ENCODE measurements at regions not wholly inside any gene's neighbourhood (a gene's known extent, or its start where the extent isn't known, plus 50 kb on each side); places are given as distances from the start of the nearest gene placed in this dataset.
"Not testable (repeated sequence)": the region's sequence is repeated elsewhere in the genome, so short reads cannot be mapped to it uniquely, and the experiment has no call there.

GRCh38 chr3:15907403-15907802 lies 109.6 kb upstream of the ANKRD28 start:
- DNase-seq (ENCODE audit: low read depth, low spot score); H4K20me1 ChIP-seq (ENCODE audit: control insufficient read depth, insufficient read depth); H3K4me3 ChIP-seq; FAIRE-seq; H3K4me1 ChIP-seq (ENCODE audit: control insufficient read depth, insufficient read depth, low read length); in situ Hi-C loops (cut with MboI); ATAC-seq; H2AFZ ChIP-seq (ENCODE audit: control insufficient read depth, low read depth, low read length); H3K36me3 ChIP-seq (ENCODE audit: control insufficient read depth in 2 of 2, insufficient read depth in 2 of 2, low read length in 1 of 2); RAD21 ChIA-PET (ENCODE audit: unreplicated experiment); CTCF ChIA-PET; H3K79me2 ChIP-seq (ENCODE audit: control insufficient read depth, insufficient read depth, low read length); intact Hi-C loops (cut with micrococcal nuclease; ENCODE audit: unreplicated experiment); BruUV-seq (replicated peaks); H3K27ac ChIP-seq (ENCODE audit: control insufficient read depth, insufficient read depth); POLR2A ChIA-PET; H3K4me2 ChIP-seq (ENCODE audit: control insufficient read depth, insufficient read depth); H3K27me3 ChIP-seq (replicated peaks in 1 of 2; ENCODE audit: control insufficient read depth in 2 of 2, insufficient read depth in 2 of 2, low read length in 1 of 2); H3K9ac ChIP-seq (ENCODE audit: control insufficient read depth, insufficient read depth, low read length); H3K9me3 ChIP-seq (replicated peaks; ENCODE audit: control insufficient read depth, insufficient read depth, low read length): not testable (repeated sequence)
- WGBS (ENCODE audit: insufficient coverage, insufficient replicate concordance, low lambda C conversion rate, missing lambda C conversion rate) = 68% methylated on average over 5 of the region's 5 CpGs
- SMC1A ChIA-PET (ENCODE audit: uncharacterized antibody, unreplicated experiment) = interaction anchor here (1.1 kb wide), 1 partner anchor 85 kb away, joined by 3 read pairs; no protein-coding TSS in a partner anchor

- Histone ChIP-seq H3K27ac (ENCODE audit: control insufficient read depth, insufficient read depth) (no peak overlapping the region), H3K27me3 (replicated peaks in 1 of 2; ENCODE audit: control insufficient read depth in 2 of 2, insufficient read depth in 2 of 2, low read length in 1 of 2) (no peaks in the 10 kb centered on the region; a peak in 1 of 4 replicates), H4K20me1 (ENCODE audit: control insufficient read depth, insufficient read depth) (no peaks in the 10 kb centered on the region), H3K4me3 (no peak overlapping the region), H3K36me3 (ENCODE audit: control insufficient read depth in 2 of 2, insufficient read depth in 2 of 2, low read length in 1 of 2) (no peaks in the 10 kb centered on the region), H2AFZ (ENCODE audit: control insufficient read depth, low read depth, low read length) (no peak overlapping the region), H3K4me1 (ENCODE audit: control insufficient read depth, insufficient read depth, low read length) (no peaks in the 10 kb centered on the region), H3K4me2 (ENCODE audit: control insufficient read depth, insufficient read depth) (no peak overlapping the region), H3K9ac (ENCODE audit: control insufficient read depth, insufficient read depth, low read length) (no peak overlapping the region), H3K79me2 (ENCODE audit: control insufficient read depth, insufficient read depth, low read length) (no peaks in the 10 kb centered on the region), H3K9me3 (replicated peaks; ENCODE audit: control insufficient read depth, insufficient read depth, low read length) (no peaks in the 10 kb centered on the region)
- CTCF ChIA-PET = no interaction called here
- FAIRE-seq = no peak
- WGBS (ENCODE audit: insufficient coverage, insufficient replicate concordance, low lambda C conversion rate, missing lambda C conversion rate) = 40% methylated on average over 5 of the region's 5 CpGs
- POLR2A ChIA-PET = no interaction called here
- in situ Hi-C loops (cut with MboI) = no loop called here
- RAD21 ChIA-PET (ENCODE audit: unreplicated experiment) = no interaction called here
- no peak for ATAC-seq
- SMC1A ChIA-PET (ENCODE audit: uncharacterized antibody, unreplicated experiment) = no interaction called here
- DNase-seq (ENCODE audit: low read depth, low spot score) = no peak
- intact Hi-C loops (cut with micrococcal nuclease; ENCODE audit: unreplicated experiment) = no loop called here
- no TSS peak for BruUV-seq (replicated peaks)
- TF ChIP-seq NBN (IDR thresholded peaks at IDR 0.05) = no peak
- TF ChIP-seq ETV6 (conservative IDR thresholded peaks at IDR 0.05 in 1 of 2, IDR thresholded peaks at IDR 0.05 in 1 of 2; ENCODE audit: borderline replicate concordance in 1 of 2, low read depth in 1 of 2) = no peak
- TF ChIP-seq IKZF1 (conservative IDR thresholded peaks at IDR 0.05) = no peak
- no peak for TF ChIP-seq NFYB (IDR thresholded peaks at IDR 0.05; ENCODE audit: insufficient read depth, low read depth, low read length)
- TF ChIP-seq MTA3 (IDR thresholded peaks at IDR 0.05; ENCODE audit: borderline replicate concordance, low read length) = no peak
- TF ChIP-seq MYB (IDR thresholded peaks at IDR 0.05; ENCODE audit: borderline replicate concordance, low read depth, low read length) = no peak
- no peak for TF ChIP-seq BMI1 (IDR thresholded peaks at IDR 0.05; ENCODE audit: borderline replicate concordance)
- no peak for TF ChIP-seq RUNX3 (IDR thresholded peaks at IDR 0.05; ENCODE audit: low read length)
- no peak for TF ChIP-seq POLR2A (IDR thresholded peaks at IDR 0.05; ENCODE audit: low read depth, low read length)
- no peak for TF ChIP-seq IKZF2 (IDR thresholded peaks at IDR 0.05)
- no peak for TF ChIP-seq TARDBP (IDR thresholded peaks at IDR 0.05; ENCODE audit: borderline replicate concordance)
- no peak for TF ChIP-seq BACH1 (IDR thresholded peaks at IDR 0.05; ENCODE audit: borderline replicate concordance)
- no peak for TF ChIP-seq ESRRA (IDR thresholded peaks at IDR 0.05; ENCODE audit: low read length)
- TF ChIP-seq PAX8 (IDR thresholded peaks at IDR 0.05) = no peak
- no peak for TF ChIP-seq PAX5 (IDR thresholded peaks at IDR 0.05; ENCODE audit: borderline replicate concordance, low read depth, low read length)
- TF ChIP-seq SUPT20H (IDR thresholded peaks at IDR 0.05; ENCODE audit: borderline replicate concordance, control insufficient read depth, low read depth, low read length) = no peak
- no peak for TF ChIP-seq NR2C1 (IDR thresholded peaks at IDR 0.05)
- TF ChIP-seq IRF3 (IDR thresholded peaks at IDR 0.05) = no peak
- TF ChIP-seq FOXK2 (IDR thresholded peaks at IDR 0.05) = no peak
Observed at GRCh38 chr3:15918988-15919387, 121.2 kb upstream of the ANKRD28 start.

All from GM12878 (cell line).